ENCODE measurements at regions not wholly inside any gene's neighbourhood (a gene's known extent, or its start where the extent isn't known, plus 50 kb on each side); places are given as distances from the start of the nearest gene placed in this dataset.

DNA sequence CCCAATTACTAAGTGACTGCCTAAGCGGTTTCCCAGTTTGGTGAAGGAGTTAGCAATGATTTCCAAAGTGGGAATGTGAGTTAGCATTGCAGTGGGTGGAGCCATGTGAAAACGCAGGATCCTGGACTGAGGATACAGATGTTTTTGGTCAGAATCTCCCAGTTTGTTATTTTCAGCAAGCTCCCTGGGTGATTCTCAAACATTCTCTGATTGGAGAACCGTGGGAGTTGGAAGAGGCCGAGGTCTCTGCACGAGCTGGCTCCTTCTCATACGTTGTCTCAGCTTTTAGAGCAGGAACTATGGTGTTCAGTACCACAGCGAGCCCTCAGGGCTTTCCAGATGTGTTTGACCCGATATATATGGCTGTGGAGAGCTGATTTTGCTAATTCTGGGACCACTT lies 396.5 kb upstream of the NPVF start:
- TF ChIP-seq, protein P1, sequence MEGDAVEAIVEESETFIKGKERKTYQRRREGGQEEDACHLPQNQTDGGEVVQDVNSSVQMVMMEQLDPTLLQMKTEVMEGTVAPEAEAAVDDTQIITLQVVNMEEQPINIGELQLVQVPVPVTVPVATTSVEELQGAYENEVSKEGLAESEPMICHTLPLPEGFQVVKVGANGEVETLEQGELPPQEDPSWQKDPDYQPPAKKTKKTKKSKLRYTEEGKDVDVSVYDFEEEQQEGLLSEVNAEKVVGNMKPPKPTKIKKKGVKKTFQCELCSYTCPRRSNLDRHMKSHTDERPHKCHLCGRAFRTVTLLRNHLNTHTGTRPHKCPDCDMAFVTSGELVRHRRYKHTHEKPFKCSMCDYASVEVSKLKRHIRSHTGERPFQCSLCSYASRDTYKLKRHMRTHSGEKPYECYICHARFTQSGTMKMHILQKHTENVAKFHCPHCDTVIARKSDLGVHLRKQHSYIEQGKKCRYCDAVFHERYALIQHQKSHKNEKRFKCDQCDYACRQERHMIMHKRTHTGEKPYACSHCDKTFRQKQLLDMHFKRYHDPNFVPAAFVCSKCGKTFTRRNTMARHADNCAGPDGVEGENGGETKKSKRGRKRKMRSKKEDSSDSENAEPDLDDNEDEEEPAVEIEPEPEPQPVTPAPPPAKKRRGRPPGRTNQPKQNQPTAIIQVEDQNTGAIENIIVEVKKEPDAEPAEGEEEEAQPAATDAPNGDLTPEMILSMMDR (IDR thresholded peaks at IDR 0.05), result no peak
- TF ChIP-seq POLR2AphosphoS5 (IDR thresholded peaks at IDR 0.05) (no peak), POLR2A (IDR thresholded peaks at IDR 0.05) (no peak), EP300 (IDR thresholded peaks at IDR 0.05) (no peak)

All from sigmoid colon (tissue), 4 donors.